ENCODE measurements at regions not wholly inside any gene's neighbourhood (a gene's known extent, or its start where the extent isn't known, plus 50 kb on each side); places are given as distances from the start of the nearest gene placed in this dataset.

- TF ChIP-seq ZNF462 (CRISPR knock-in tag; IDR thresholded peaks at IDR 0.05) (no peak), CREB1 (CRISPR knock-in tag; IDR thresholded peaks at IDR 0.05; ENCODE audit: low read depth) (no peak), CTCF (conservative IDR thresholded peaks at IDR 0.05; ENCODE audit: low read depth in 2 of 2) (no peak), POLR2AphosphoS5 (IDR thresholded peaks at IDR 0.05; ENCODE audit: low read depth) (no peak), STAT1 (IDR thresholded peaks at IDR 0.05; ENCODE audit: unreplicated experiment) (no peak), REST (IDR thresholded peaks at IDR 0.05; ENCODE audit: unreplicated experiment) (no peak), EZH2 (IDR thresholded peaks at IDR 0.05; ENCODE audit: low read depth, unreplicated experiment) (no peak)
These were observed 132.3 kb upstream of the SKOR2 start (continued) for GRCh38 chr18:47383729-47384128.
